Skeletal muscle tissue (tissue), 3 donors: ENCODE measurements at regions not wholly inside any gene's neighbourhood (a gene's known extent, or its start where the extent isn't known, plus 50 kb on each side); places are given as distances from the start of the nearest gene placed in this dataset.

Experiments used
- H3K27ac ChIP-seq: one replicate; pipeline ENCODE4 v1.7.0; 2013; ENCODE audit warnings: mild to moderate bottlenecking, low read depth, low read length, inconsistent platforms
- H3K27me3 ChIP-seq, 3 donors: one replicate each; pipeline ENCODE4 v1.7.0; 2013; ENCODE audit warnings: low read length in 3 of 3; ENCODE audit not compliant: control insufficient read depth in 3 of 3, insufficient read depth in 3 of 3
- H3K36me3 ChIP-seq, 3 donors: one replicate each; pipeline ENCODE4 v1.7.0; 2013; ENCODE audit warnings: low read length in 3 of 3; ENCODE audit not compliant: control insufficient read depth in 3 of 3, insufficient read depth in 3 of 3
- H3K4me1 ChIP-seq, 3 donors: one replicate each; pipeline ENCODE4 v1.7.0; 2013; ENCODE audit warnings: low read length in 3 of 3, mild to moderate bottlenecking in 3 of 3; ENCODE audit not compliant: control insufficient read depth in 3 of 3, insufficient read depth in 3 of 3
- H3K4me3 ChIP-seq, 3 donors: one replicate each; pipeline ENCODE4 v1.7.0; 2013; ENCODE audit warnings: low read length in 3 of 3
- H3K9ac ChIP-seq, 3 donors: one replicate each; pipeline ENCODE4 v1.7.0; 2013; ENCODE audit warnings: low read length in 3 of 3, mild to moderate bottlenecking in 3 of 3, moderate library complexity in 2 of 3, low read depth in 1 of 3
- H3K9me3 ChIP-seq, 3 donors: one replicate each; pipeline ENCODE4 v1.7.0; 2013; ENCODE audit warnings: low read length in 3 of 3; ENCODE audit not compliant: control insufficient read depth in 3 of 3
- donor health status: Osteomylitis.

- Histone ChIP-seq H3K27ac (no peak overlapping the region), H3K9ac (no peak overlapping the region), H3K27me3 (no peaks in the 10 kb centered on the region), H3K4me1 (no peaks in the 10 kb centered on the region), H3K36me3 (no peaks in the 10 kb centered on the region), H3K4me3 (no peak overlapping the region), H3K9me3 (no peaks in the 10 kb centered on the region)
These were observed 62.4 kb upstream of the DUSP10 start for GRCh38 chr1:221804303-221804702.

GRCh38 chr1:221801773-221802516 lies 60.1 kb upstream of the DUSP10 start:
- Histone ChIP-seq H3K9ac (no peak overlapping the region), H3K27me3 (no peaks in the 10 kb centered on the region), H3K4me1 (no peaks in the 10 kb centered on the region), H3K36me3 (no peaks in the 10 kb centered on the region), H3K4me3 (no peak overlapping the region), H3K27ac (no peak overlapping the region), H3K9me3 (no peaks in the 10 kb centered on the region)

- Histone ChIP-seq H3K4me1 (no peaks in the 10 kb centered on the region), H3K27me3 (no peaks in the 10 kb centered on the region), H3K9ac (no peak overlapping the region)
These were observed 59.4 kb upstream of the DUSP10 start for GRCh38 chr1:221801251-221801661.

DNA sequence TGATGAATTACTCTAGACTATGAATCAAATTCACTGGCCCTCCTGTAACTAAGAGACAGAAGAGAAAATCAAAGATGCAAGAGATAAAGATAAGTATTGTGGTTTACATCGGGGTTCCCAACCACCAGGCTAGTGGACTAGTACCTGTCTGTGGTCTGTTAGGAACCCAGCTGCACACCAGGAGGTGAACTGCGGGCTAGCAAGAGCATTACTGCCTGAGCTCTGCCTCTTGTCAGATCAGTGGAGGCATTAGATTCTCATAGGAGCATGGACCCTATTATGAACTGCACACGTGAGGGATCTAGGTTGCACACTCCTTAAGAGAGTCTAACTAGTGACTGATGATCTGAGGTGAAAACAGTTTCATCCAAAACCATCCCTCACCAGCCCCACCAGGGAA lies 58.9 kb upstream of the DUSP10 start:
- Histone ChIP-seq H3K27ac (no peak overlapping the region), H3K4me3 (no peak overlapping the region), H3K9ac (no peak overlapping the region), H3K4me1 (no peaks in the 10 kb centered on the region), H3K9me3 (no peaks in the 10 kb centered on the region), H3K36me3 (no peaks in the 10 kb centered on the region), H3K27me3 (no peaks in the 10 kb centered on the region)

More at GRCh38 chr1:221801251-221801661, 59.4 kb upstream of the DUSP10 start:
- Histone ChIP-seq H3K36me3 (no peaks in the 10 kb centered on the region), H3K4me3 (no peak overlapping the region), H3K27ac (no peak overlapping the region), H3K9me3 (no peaks in the 10 kb centered on the region)

- no peaks in the 10 kb centered on the region for H3K36me3 ChIP-seq
- no peaks in the 10 kb centered on the region for H3K27me3 ChIP-seq
- H3K9me3 ChIP-seq: no peaks in the 10 kb centered on the region
- no peak overlapping the region for H3K4me3 ChIP-seq
- no peak overlapping the region for H3K27ac ChIP-seq
- H3K9ac ChIP-seq: no peak overlapping the region
- H3K4me1 ChIP-seq: no peaks in the 10 kb centered on the region
These were observed 55.6 kb upstream of the DUSP10 start for GRCh38 chr1:221797506-221797905.

DNA sequence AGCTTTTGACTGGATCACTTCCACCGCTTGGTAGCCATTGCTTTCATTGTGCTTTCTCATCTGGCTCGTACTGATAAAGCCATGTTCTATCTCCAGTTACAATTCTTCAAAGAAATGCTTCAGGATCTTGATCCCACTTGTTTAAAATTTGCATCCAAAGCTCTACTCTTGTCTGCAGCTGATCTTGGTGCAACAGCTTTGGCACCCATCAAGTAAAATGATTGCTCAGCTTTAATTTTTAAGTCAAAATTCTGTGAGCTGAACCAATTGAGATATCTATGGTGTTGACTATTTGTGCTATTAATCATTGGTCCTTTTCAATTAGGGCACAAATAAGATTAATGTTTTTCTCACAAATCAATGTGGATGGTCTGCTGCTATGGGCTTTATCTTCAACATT lies 54.8 kb upstream of the DUSP10 start:
- Histone ChIP-seq H3K9ac (no peak overlapping the region), H3K9me3 (no peaks in the 10 kb centered on the region), H3K4me1 (no peaks in the 10 kb centered on the region), H3K4me3 (no peak overlapping the region), H3K27me3 (no peaks in the 10 kb centered on the region), H3K36me3 (no peaks in the 10 kb centered on the region), H3K27ac (no peak overlapping the region)

DNA sequence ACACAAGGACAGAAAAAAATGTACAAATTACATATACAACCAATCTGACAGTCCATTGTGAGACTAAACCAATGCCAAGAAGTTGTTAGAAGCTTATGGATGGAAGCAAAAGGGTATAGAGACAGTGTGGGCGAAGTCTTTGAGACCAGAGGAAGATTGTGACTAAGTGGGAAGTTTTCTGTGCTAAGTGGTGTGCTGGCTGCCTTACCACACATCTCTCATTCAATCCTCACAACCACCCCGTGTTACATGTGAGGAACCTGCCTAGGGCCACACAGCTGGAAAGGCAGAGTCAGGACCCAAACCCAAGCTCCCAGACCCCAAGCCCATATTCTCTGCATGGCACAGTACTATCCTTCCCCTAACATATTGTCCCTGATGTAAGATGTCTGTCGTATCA lies 53.5 kb upstream of the DUSP10 start:
- H3K9ac ChIP-seq: no peak overlapping the region
- no peak overlapping the region for H3K27ac ChIP-seq
- no peaks in the 10 kb centered on the region for H3K27me3 ChIP-seq
- H3K4me1 ChIP-seq: no peaks in the 10 kb centered on the region
- H3K4me3 ChIP-seq: no peak overlapping the region
- H3K36me3 ChIP-seq: no peaks in the 10 kb centered on the region
- H3K9me3 ChIP-seq: no peaks in the 10 kb centered on the region

DNA sequence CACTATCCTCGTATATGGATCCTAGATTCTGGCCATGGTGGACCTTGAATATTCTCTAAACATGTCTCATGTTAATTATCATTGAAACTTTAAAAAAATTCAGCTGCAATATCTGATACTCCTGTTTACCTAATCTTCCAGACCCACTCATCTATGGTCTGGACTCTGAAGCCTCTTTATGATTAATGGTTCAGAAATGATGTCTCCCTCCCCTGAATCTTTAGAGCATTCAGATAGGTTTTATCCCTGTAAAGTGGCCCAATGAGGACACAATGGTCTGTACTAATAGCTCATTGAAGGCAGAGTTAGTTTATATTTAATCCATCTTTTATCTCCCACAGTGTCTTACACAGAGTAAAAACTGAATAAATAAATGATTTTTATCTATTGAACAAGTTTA lies 53.0 kb upstream of the DUSP10 start:
- Histone ChIP-seq H3K27ac (no peak overlapping the region), H3K9ac (no peak overlapping the region), H3K36me3 (no peaks in the 10 kb centered on the region), H3K27me3 (no peaks in the 10 kb centered on the region), H3K4me3 (no peak overlapping the region), H3K4me1 (no peaks in the 10 kb centered on the region), H3K9me3 (no peaks in the 10 kb centered on the region)

GRCh38 chr1:221794079-221794670 lies 52.3 kb upstream of the DUSP10 start:
- Histone ChIP-seq H3K4me3 (no peak overlapping the region), H3K27ac (no peak overlapping the region), H3K27me3 (no peaks in the 10 kb centered on the region), H3K9ac (no peak overlapping the region), H3K36me3 (no peaks in the 10 kb centered on the region), H3K4me1 (no peaks in the 10 kb centered on the region), H3K9me3 (no peaks in the 10 kb centered on the region)

- Histone ChIP-seq H3K4me3 (no peak overlapping the region), H3K36me3 (no peaks in the 10 kb centered on the region), H3K9ac (no peak overlapping the region)
These were observed 51.7 kb upstream of the DUSP10 start for GRCh38 chr1:221793439-221794078.

More at GRCh38 chr1:221793439-221794078, 51.7 kb upstream of the DUSP10 start:
- H3K27me3 ChIP-seq: no peaks in the 10 kb centered on the region
- H3K4me1 ChIP-seq: no peaks in the 10 kb centered on the region
- no peak overlapping the region for H3K27ac ChIP-seq
- H3K9me3 ChIP-seq: no peaks in the 10 kb centered on the region
